ENCODE measurements at regions not wholly inside any gene's neighbourhood (a gene's known extent, or its start where the extent isn't known, plus 50 kb on each side); places are given as distances from the start of the nearest gene placed in this dataset.

DNA sequence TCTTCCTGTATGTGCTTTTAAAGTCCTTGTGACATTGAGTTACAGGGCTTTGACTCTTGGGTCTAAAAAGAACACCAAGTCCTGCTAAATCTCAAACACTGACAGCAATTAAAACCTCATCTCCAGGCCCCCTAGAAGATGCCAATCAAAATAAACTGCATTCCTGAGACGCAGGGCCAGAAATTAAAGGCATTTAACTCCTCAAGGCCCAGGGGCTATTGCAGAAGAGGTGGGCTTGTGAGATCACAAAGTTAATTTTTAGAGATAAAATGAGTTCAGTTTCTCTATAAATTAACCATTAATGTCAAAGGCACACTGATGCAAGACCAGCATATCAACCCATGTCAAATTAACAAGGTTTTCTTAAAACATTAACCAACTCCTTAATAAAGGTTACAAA lies 145.6 kb upstream of the CARMIL1 start:
- TF ChIP-seq, protein P1, sequence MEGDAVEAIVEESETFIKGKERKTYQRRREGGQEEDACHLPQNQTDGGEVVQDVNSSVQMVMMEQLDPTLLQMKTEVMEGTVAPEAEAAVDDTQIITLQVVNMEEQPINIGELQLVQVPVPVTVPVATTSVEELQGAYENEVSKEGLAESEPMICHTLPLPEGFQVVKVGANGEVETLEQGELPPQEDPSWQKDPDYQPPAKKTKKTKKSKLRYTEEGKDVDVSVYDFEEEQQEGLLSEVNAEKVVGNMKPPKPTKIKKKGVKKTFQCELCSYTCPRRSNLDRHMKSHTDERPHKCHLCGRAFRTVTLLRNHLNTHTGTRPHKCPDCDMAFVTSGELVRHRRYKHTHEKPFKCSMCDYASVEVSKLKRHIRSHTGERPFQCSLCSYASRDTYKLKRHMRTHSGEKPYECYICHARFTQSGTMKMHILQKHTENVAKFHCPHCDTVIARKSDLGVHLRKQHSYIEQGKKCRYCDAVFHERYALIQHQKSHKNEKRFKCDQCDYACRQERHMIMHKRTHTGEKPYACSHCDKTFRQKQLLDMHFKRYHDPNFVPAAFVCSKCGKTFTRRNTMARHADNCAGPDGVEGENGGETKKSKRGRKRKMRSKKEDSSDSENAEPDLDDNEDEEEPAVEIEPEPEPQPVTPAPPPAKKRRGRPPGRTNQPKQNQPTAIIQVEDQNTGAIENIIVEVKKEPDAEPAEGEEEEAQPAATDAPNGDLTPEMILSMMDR (conservative IDR thresholded peaks at IDR 0.05; ENCODE audit: low read length): no peak
- TF ChIP-seq EZH2phosphoT487 (IDR thresholded peaks at IDR 0.05; ENCODE audit: borderline replicate concordance): no peak

Measured in Loucy (cell line).